Adrenal gland (tissue), 9 donors: ENCODE measurements at regions not wholly inside any gene's neighbourhood (a gene's known extent, or its start where the extent isn't known, plus 50 kb on each side); places are given as distances from the start of the nearest gene placed in this dataset.

Experiments used
- DNase-seq, 7 donors: peaks; one replicate each; pipeline ENCODE4 v3.0.0-alpha.2; 2019 to 2020
- H3K27ac ChIP-seq, 5 donors: fragments of 200-600 bp; sonication (generic) in 4 of 5; 1 replicate in 3 of 5; 2 replicates in 2 of 5; pipeline versions ENCODE4 v1.5.1 to v1.8.0; 2016 to 2020; ENCODE audit warnings: mild to moderate bottlenecking in 1 of 5
- H3K27me3 ChIP-seq: fragments of 200-600 bp; 2 replicates; pipeline ENCODE4 v1.8.0; 2021
- H3K36me3 ChIP-seq, 2 donors: fragments of 200-600 bp; replicated peaks in 1 of 2; 1 replicate in 1 of 2; 2 replicates in 1 of 2; pipeline versions ENCODE4 v1.5.1 to v1.8.0; 2018 to 2022
- H3K4me1 ChIP-seq, 2 donors: fragments of 200-600 bp; replicated peaks in 1 of 2; 1 replicate in 1 of 2; 2 replicates in 1 of 2; pipeline versions ENCODE4 v1.5.1 to v1.8.0; 2018 to 2021
- H3K4me3 ChIP-seq, 4 donors: fragments of 200-600 bp; sonication (generic) in 3 of 4; one replicate each; pipeline ENCODE4 v1.5.1; 2016 to 2018
- H3K9me3 ChIP-seq, 3 donors: fragments of 200-600 bp; sonication (generic) in 1 of 3; replicated peaks in 1 of 3; 1 replicate in 2 of 3; 2 replicates in 1 of 3; pipeline versions ENCODE4 v1.5.1 to v1.8.0; 2016 to 2021
- CTCF ChIP-seq, 6 experiments: fragments of 450-650 bp in 4 of 6; fragments of 200-600 bp in 2 of 6; sonication (generic) in 1 of 6; IDR thresholded peaks; 1 replicate in 5 of 6; 2 replicates in 1 of 6; pipeline versions ENCODE4 v1.5.1 to v1.8.0; 2016 to 2021; ENCODE audit warnings: antibody characterized with exemption in 6 of 6, mild to moderate bottlenecking in 2 of 6, moderate library complexity in 1 of 6
- POLR2A ChIP-seq, 2 donors: fragments of 450-650 bp; IDR thresholded peaks; one replicate each; pipeline ENCODE4 v1.6.1; 2017; ENCODE audit warnings: antibody characterized with exemption in 2 of 2, mild to moderate bottlenecking in 2 of 2, moderate library complexity in 1 of 2
- WGBS, 4 donors: extraction: QIAGEN DNeasy Blood & Tissue Kit in 2 of 4; methylation state at CpG; one replicate each; pipeline versions ENCODE4 v1.1.5 to v1.1.7; 2013 to 2017; 5-methylcytosine and 5-hydroxymethylcytosine counted together
- intact Hi-C, 2 donors: fragments of 100-400 bp; cut with DNase I; formaldehyde crosslinking; loops; one replicate each; pipeline versions ENCODE4 v1.14.1 to v1.15.0; 2022 to 2023
- small RNA-seq, 2 donors: library from RNA; depleted of rRNA; stranded (forward); fragments of <200 nt; gene quantifications; one replicate each; pipeline ENCODE3, GENCODE V24; 2016
- donor health status: healthy with polysubstance abuse.
- donor health status: Bipolar disorder and iron deficiency.
- donor health status: DM: yes; HTN: yes; CAD: no.
- donor health status: DM: no; HTN: no; CAD: no.
- donor health status: DM: no; HTN: no; CAD: no.

- intact Hi-C loops = no loop called here
- TF ChIP-seq POLR2A (IDR thresholded peaks at IDR 0.05) (no peak), CTCF (IDR thresholded peaks at IDR 0.05) (no peak)
- no peaks in the 10 kb centered on the region for H3K36me3 ChIP-seq
Measured at GRCh38 chr14:25102788-25103187, 52.8 kb upstream of the STXBP6 start.

GRCh38 chr14:25101276-25101675 lies 51.3 kb upstream of the STXBP6 start:
- no peak overlapping the region for H3K4me3 ChIP-seq
- no peaks in the 10 kb centered on the region for H3K36me3 ChIP-seq
- WGBS, 4 donors = 37 to 85% (median 68%) methylated on average over 2 of the region's 2 CpGs
- intact Hi-C loops = no loop called here
- no peaks in the 10 kb centered on the region for H3K27me3 ChIP-seq
- TF ChIP-seq CTCF (IDR thresholded peaks at IDR 0.05) = no peak
- TF ChIP-seq POLR2A (IDR thresholded peaks at IDR 0.05) = no peak
- DNase-seq = no peak
- H3K4me1 ChIP-seq = no peaks in the 10 kb centered on the region
- no peak overlapping the region for H3K27ac ChIP-seq
- H3K9me3 ChIP-seq = no peaks in the 10 kb centered on the region

More at GRCh38 chr14:25102788-25103187, 52.8 kb upstream of the STXBP6 start:
- no peaks in the 10 kb centered on the region for H3K9me3 ChIP-seq
- no peaks in the 10 kb centered on the region for H3K4me1 ChIP-seq
- no peaks in the 10 kb centered on the region for H3K27me3 ChIP-seq
- no peak overlapping the region for H3K4me3 ChIP-seq
- WGBS, 4 donors = 88 to 96% (median 91%) methylated on average over 1 of the region's 1 CpG
- no peak overlapping the region for H3K27ac ChIP-seq
- DNase-seq = no peak

Small RNA genes lying in the stretch of these regions (small RNA-seq; reads per million reads assigned to genes)
- 0 reads per million in 2 donors for gene HMGN2P6
